GM23338 (cell line): ENCODE measurements at regions not wholly inside any gene's neighbourhood (a gene's known extent, or its start where the extent isn't known, plus 50 kb on each side); places are given as distances from the start of the nearest gene placed in this dataset.

Source experiments
- ATAC-seq: fragments of 200-7000 bp; cut with Tn5 transposase; 3 replicates; pipeline ENCODE4 v1.9.1; 2020
- DNase-seq: peaks from one replicate; pipeline ENCODE4 v3.0.0-alpha.2; 2015; ENCODE audit warnings: low spot score
- H2AFZ ChIP-seq: fragments of 200-600 bp; sonication (generic); 2 replicates; pipeline ENCODE4 v1.8.0; 2016; ENCODE audit warnings: antibody characterized with exemption, mild to moderate bottlenecking, moderate library complexity
- H3F3A ChIP-seq: fragments of 200-600 bp; sonication (generic); replicated peaks from 2 replicates; pipeline ENCODE4 v1.8.0; 2017; ENCODE audit warnings: antibody characterized with exemption, mixed run types, low read depth
- H3K27ac ChIP-seq: fragments of 200-600 bp; sonication (generic); 2 replicates; pipeline ENCODE4 v1.6.1; 2016; ENCODE audit warnings: low read depth
- H3K27me3 ChIP-seq: fragments of 200-600 bp; sonication (generic); 2 replicates; pipeline ENCODE4 v1.8.0; 2016; ENCODE audit warnings: mild to moderate bottlenecking, mixed run types, moderate library complexity; ENCODE audit not compliant: insufficient read depth
- H3K36me3 ChIP-seq: fragments of 200-600 bp; sonication (generic); 2 replicates; pipeline ENCODE4 v1.8.0; 2016; ENCODE audit warnings: mild to moderate bottlenecking; ENCODE audit not compliant: insufficient read depth
- H3K4me1 ChIP-seq: fragments of 200-600 bp; sonication (generic); 2 replicates; pipeline ENCODE4 v1.8.0; 2016; ENCODE audit warnings: mild to moderate bottlenecking, moderate library complexity; ENCODE audit not compliant: insufficient read depth
- H3K4me2 ChIP-seq: fragments of 200-600 bp; sonication (generic); 2 replicates; pipeline ENCODE4 v1.7.1; 2017; ENCODE audit warnings: mixed run types
- H3K4me3 ChIP-seq: fragments of 200-600 bp; sonication (generic); 2 replicates; pipeline ENCODE4 v1.6.1; 2016; ENCODE audit warnings: mixed run types
- H3K79me2 ChIP-seq: fragments of 200-600 bp; sonication (generic); replicated peaks from 2 replicates; pipeline ENCODE4 v1.8.0; 2017; ENCODE audit warnings: mild to moderate bottlenecking; ENCODE audit not compliant: insufficient read depth
- H3K9me2 ChIP-seq: fragments of 200-600 bp; sonication (generic); 2 replicates; pipeline ENCODE4 v1.8.0; 2017; ENCODE audit not compliant: insufficient read depth
- H4K20me1 ChIP-seq: fragments of 200-600 bp; sonication (generic); replicated peaks from 2 replicates; pipeline ENCODE4 v1.8.0; 2017; ENCODE audit warnings: mild to moderate bottlenecking; ENCODE audit not compliant: insufficient read depth
- H3K27ac Mint-ChIP-seq: 2 replicates; pipeline ENCODE4 v1.8.0; 2020; ENCODE audit warnings: inconsistent platforms, mild to moderate bottlenecking, moderate library complexity, mixed read lengths
- H3K27me3 Mint-ChIP-seq: 3 replicates; pipeline ENCODE4 v1.8.0; 2022; ENCODE audit warnings: low read depth, mild to moderate bottlenecking, moderate library complexity, mixed read lengths, inconsistent platforms; ENCODE audit not compliant: insufficient read depth, poor library complexity
- H3K36me3 Mint-ChIP-seq: 3 replicates; pipeline ENCODE4 v1.8.0; 2021; ENCODE audit warnings: low read depth, mild to moderate bottlenecking, inconsistent platforms, moderate library complexity, mixed read lengths
- H3K4me1 Mint-ChIP-seq: 3 replicates; pipeline ENCODE4 v1.8.0; 2020; ENCODE audit warnings: mild to moderate bottlenecking, inconsistent platforms, mixed read lengths
- H3K4me3 Mint-ChIP-seq: 3 replicates; pipeline ENCODE4 v1.8.0; 2021; ENCODE audit warnings: moderate library complexity, mild to moderate bottlenecking, inconsistent platforms, mixed read lengths
- H3K9me3 Mint-ChIP-seq: 3 replicates; pipeline ENCODE4 v1.8.0; 2020; ENCODE audit warnings: moderate library complexity, mild to moderate bottlenecking, inconsistent platforms, mixed read lengths
- CREB1 ChIP-seq: fragments of 250-450 bp; sonication (Bioruptor Pico); IDR thresholded peaks from 2 replicates; pipeline ENCODE4 v1.5.0; 2020; ENCODE audit warnings: low read depth, mild to moderate bottlenecking, moderate library complexity
- CTCF ChIP-seq, 2 experiments: fragments of 200-600 bp in 1 of 2; sonication (generic) in 1 of 2; conservative IDR thresholded peaks; 2 replicates each; pipeline versions ENCODE4 v1.5.1 to v1.6.1; 2016 to 2017; ENCODE audit warnings: antibody characterized with exemption in 2 of 2, low read depth in 2 of 2, mild to moderate bottlenecking in 2 of 2, moderate library complexity in 1 of 2
- ETS1 ChIP-seq: IDR thresholded peaks from 2 replicates; pipeline ENCODE4 v1.6.1; 2016; ENCODE audit warnings: antibody characterized with exemption
- EZH2 ChIP-seq: fragments of 200-600 bp; sonication (generic); IDR thresholded peaks from one replicate; pipeline ENCODE4 v1.8.0; 2017; ENCODE audit warnings: antibody characterized with exemption, mild to moderate bottlenecking, low read depth; ENCODE audit not compliant: unreplicated experiment
- EZH2phosphoT487 ChIP-seq: fragments of 200-600 bp; sonication (generic); IDR thresholded peaks from one replicate; pipeline ENCODE4 v1.8.1; 2018; ENCODE audit warnings: antibody characterized with exemption; ENCODE audit not compliant: unreplicated experiment
- JUNB ChIP-seq: IDR thresholded peaks from one replicate; pipeline ENCODE4 v1.6.1; 2016; ENCODE audit warnings: antibody characterized with exemption; ENCODE audit not compliant: unreplicated experiment
- NANOG ChIP-seq: IDR thresholded peaks from 2 replicates; pipeline ENCODE4 v1.6.1; 2016; ENCODE audit warnings: antibody characterized with exemption, borderline replicate concordance
- POLR2AphosphoS5 ChIP-seq: IDR thresholded peaks from 2 replicates; pipeline ENCODE4 v1.6.1; 2016; ENCODE audit warnings: antibody characterized with exemption, low read depth
- REST ChIP-seq: IDR thresholded peaks from one replicate; pipeline ENCODE4 v1.6.1; 2018; ENCODE audit warnings: antibody characterized with exemption; ENCODE audit not compliant: unreplicated experiment
- STAT1 ChIP-seq: IDR thresholded peaks from one replicate; pipeline ENCODE4 v1.6.1; 2016; ENCODE audit warnings: antibody characterized with exemption; ENCODE audit not compliant: unreplicated experiment
- ZNF114 ChIP-seq: fragments of 250-450 bp; sonication (Bioruptor Pico); IDR thresholded peaks from 2 replicates; pipeline ENCODE4 v1.5.0; 2020; ENCODE audit warnings: mild to moderate bottlenecking, moderate library complexity
- ZNF331 ChIP-seq: fragments of 250-450 bp; sonication (Bioruptor Pico); IDR thresholded peaks from 2 replicates; pipeline ENCODE4 v1.5.0; 2020; ENCODE audit warnings: low read depth, mild to moderate bottlenecking, moderate library complexity
- ZNF462 ChIP-seq: fragments of 250-450 bp; sonication (Bioruptor Pico); IDR thresholded peaks from 2 replicates; pipeline ENCODE4 v1.5.0; 2020; ENCODE audit warnings: mild to moderate bottlenecking, moderate library complexity

- Histone ChIP-seq H3F3A (no peaks in the 10 kb centered on the region), H2AFZ (no peak overlapping the region), H3K9me2 (peaks cover 25% of the 10 kb centered on the region), H3K4me2 (no peak overlapping the region), H3K27me3 (no peaks in the 10 kb centered on the region), H3K4me3 (no peak overlapping the region), H3K36me3 (no peaks in the 10 kb centered on the region; the same call in 1 of the 2 replicates), H4K20me1 (no peaks in the 10 kb centered on the region), H3K79me2 (no peaks in the 10 kb centered on the region), H3K4me1 (no peaks in the 10 kb centered on the region), H3K27ac (no peak overlapping the region)
- ATAC-seq (no peak), DNase-seq (no peak)
- H3K4me3 Mint-ChIP-seq, result no peak overlapping the region
- H3K4me1 Mint-ChIP-seq, result no peaks in the 10 kb centered on the region
- H3K27ac Mint-ChIP-seq, result no peak overlapping the region
- no peak for TF ChIP-seq ZNF114
- no peak for TF ChIP-seq CREB1 (CRISPR knock-in tag)
- TF ChIP-seq ZNF331, result no peak
- no peak for TF ChIP-seq STAT1
- no peak for TF ChIP-seq REST
- TF ChIP-seq NANOG, result no peak
- no peak for TF ChIP-seq ZNF462 (CRISPR knock-in tag)
- no peak for TF ChIP-seq EZH2
- no peak for TF ChIP-seq ETS1
- no peak for TF ChIP-seq JUNB
- no peak for TF ChIP-seq EZH2phosphoT487
- no peak for TF ChIP-seq POLR2AphosphoS5
- TF ChIP-seq CTCF (conservative IDR thresholded peaks at IDR 0.05; ENCODE audit: low read depth in 2 of 2), result no peak
- H3K36me3 Mint-ChIP-seq, result no peaks in the 10 kb centered on the region
- H3K27me3 Mint-ChIP-seq, result no peaks in the 10 kb centered on the region
- H3K9me3 Mint-ChIP-seq, result peaks cover 3% of the 10 kb centered on the region; the same call in 1 of the 3 replicates
Measured at GRCh38 chr7:53420550-53420949, 385.1 kb downstream of the POM121L12 start.
